ENCODE measurements at regions not wholly inside any gene's neighbourhood (a gene's known extent, or its start where the extent isn't known, plus 50 kb on each side); places are given as distances from the start of the nearest gene placed in this dataset.

- no peak overlapping the region for H3K27ac ChIP-seq
- TF ChIP-seq ZFX (IDR thresholded peaks at IDR 0.05) = no peak
Measured at GRCh38 chr13:61727767-61728166, 312.1 kb upstream of the PCDH20 start.

- TF ChIP-seq CTCF (conservative IDR thresholded peaks at IDR 0.05) (no peak), ZFX (IDR thresholded peaks at IDR 0.05) (no peak)
- no peak overlapping the region for H3K27ac ChIP-seq
Measured at GRCh38 chr13:61725806-61726205, 310.2 kb upstream of the PCDH20 start.

- no peak overlapping the region for H3K27ac ChIP-seq
Measured at GRCh38 chr13:61722119-61722518, 306.5 kb upstream of the PCDH20 start.

GRCh38 chr13:61712621-61713020, 297.0 kb upstream of the PCDH20 start:
- no peak overlapping the region for H3K27ac ChIP-seq
- TF ChIP-seq CTCF (conservative IDR thresholded peaks at IDR 0.05) (no peak), ZFX (IDR thresholded peaks at IDR 0.05) (no peak)

More at GRCh38 chr13:61722119-61722518, 306.5 kb upstream of the PCDH20 start:
- no peak for TF ChIP-seq CTCF (conservative IDR thresholded peaks at IDR 0.05)
- no peak for TF ChIP-seq ZFX (IDR thresholded peaks at IDR 0.05)

GRCh38 chr13:61709258-61709657, 293.6 kb upstream of the PCDH20 start:
- TF ChIP-seq ZFX (IDR thresholded peaks at IDR 0.05) (no peak), CTCF (conservative IDR thresholded peaks at IDR 0.05) (no peak)

GRCh38 chr13:61706899-61707298, 291.2 kb upstream of the PCDH20 start:
- no peak overlapping the region for H3K27ac ChIP-seq
- TF ChIP-seq CTCF (conservative IDR thresholded peaks at IDR 0.05) = no peak

More at GRCh38 chr13:61709258-61709657, 293.6 kb upstream of the PCDH20 start:
- no peak overlapping the region for H3K27ac ChIP-seq

- no peak for TF ChIP-seq CTCF (conservative IDR thresholded peaks at IDR 0.05)
- no peak for TF ChIP-seq ZFX (IDR thresholded peaks at IDR 0.05)
- H3K27ac ChIP-seq = no peak overlapping the region
Measured at GRCh38 chr13:61700620-61701019, 285.0 kb upstream of the PCDH20 start.

- no peak for TF ChIP-seq CTCF (conservative IDR thresholded peaks at IDR 0.05)
- TF ChIP-seq ZFX (IDR thresholded peaks at IDR 0.05) = no peak
Measured at GRCh38 chr13:61700181-61700580, 284.5 kb upstream of the PCDH20 start.

More at GRCh38 chr13:61700181-61700580, 284.5 kb upstream of the PCDH20 start:
- no peak overlapping the region for H3K27ac ChIP-seq

Data from C4-2B (cell line).